NCI-H2107 treated with DMSO at 0.1 percent for 48 hours (cell line): ENCODE measurements at regions not wholly inside any gene's neighbourhood (a gene's known extent, or its start where the extent isn't known, plus 50 kb on each side); places are given as distances from the start of the nearest gene placed in this dataset.

ENCODE experiments used
- DNase-seq: peaks from one replicate; lab custom pipeline; 2025; ENCODE audit not compliant: unreplicated experiment; lab: John Stamatoyannopoulos, UW

DNA sequence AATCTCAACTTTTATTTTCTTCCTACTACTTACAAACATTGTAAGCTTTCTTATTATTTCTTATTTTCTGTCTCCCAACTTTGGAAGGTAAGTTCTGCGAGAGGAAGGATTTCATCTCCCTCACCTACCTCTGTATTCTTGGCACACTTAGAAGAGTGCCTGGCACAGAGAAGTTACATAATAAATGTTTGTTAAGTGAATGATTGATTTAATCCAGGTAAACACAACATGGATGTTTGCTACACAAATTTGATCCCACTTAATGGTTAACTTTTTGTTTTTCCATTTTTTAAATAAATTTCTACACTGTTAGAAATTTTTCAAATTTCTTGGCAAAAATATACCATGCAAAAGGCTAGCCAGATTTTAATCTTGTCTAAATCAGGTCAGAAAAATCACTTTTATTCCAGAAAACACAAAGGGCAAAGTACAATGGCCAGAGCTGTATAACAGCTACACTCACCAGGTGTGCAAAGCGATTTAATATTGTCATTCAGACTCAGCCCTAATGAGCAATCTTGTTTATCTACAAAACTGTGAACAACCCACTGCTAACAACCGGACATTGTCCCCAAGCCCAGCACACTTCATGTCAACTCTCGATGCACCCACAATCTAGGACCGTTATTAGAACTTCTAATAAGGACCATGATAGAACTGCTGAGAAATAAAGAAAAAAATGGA, 222.1 kb upstream of the EEA1 start:
- no peak for DNase-seq

DNA sequence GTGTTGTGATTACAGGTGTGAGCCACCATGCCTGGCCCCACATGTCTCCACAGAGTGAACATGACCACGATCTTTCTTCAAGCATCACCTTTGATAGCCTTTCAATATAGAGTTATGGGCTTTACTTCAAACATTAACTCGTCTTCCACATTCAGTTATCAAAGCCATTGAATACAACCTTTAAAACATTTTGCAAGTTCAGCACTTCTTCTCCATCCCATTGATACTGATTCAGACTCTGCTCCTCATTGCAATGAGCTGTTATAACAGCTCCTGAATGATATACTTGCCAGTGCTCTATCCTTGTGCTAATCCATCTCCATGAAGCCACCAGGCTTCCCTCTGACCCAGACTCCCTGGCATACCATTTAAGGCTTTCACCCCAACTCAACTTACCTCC, 223.5 kb upstream of the EEA1 start:
- DNase-seq = no peak

DNA sequence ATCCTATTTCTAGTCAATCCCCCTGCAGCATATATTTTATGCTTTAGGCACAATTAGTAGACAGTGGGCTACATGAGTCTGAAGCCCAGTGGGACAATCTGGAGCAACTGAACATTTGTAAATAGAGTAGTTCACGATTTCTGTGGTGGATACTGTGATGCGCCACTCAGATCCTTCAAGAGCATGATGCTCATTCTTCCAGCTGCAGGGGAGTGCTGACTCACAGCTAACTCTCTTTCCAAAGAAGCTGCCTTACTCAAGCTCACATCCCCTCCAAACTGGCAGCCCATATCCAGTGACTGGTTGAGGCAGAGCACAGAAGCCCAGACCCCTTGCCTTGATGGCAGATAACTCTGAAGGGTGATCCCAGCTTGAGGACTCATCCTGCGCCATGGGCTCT, 224.2 kb upstream of the EEA1 start:
- no peak for DNase-seq

DNA sequence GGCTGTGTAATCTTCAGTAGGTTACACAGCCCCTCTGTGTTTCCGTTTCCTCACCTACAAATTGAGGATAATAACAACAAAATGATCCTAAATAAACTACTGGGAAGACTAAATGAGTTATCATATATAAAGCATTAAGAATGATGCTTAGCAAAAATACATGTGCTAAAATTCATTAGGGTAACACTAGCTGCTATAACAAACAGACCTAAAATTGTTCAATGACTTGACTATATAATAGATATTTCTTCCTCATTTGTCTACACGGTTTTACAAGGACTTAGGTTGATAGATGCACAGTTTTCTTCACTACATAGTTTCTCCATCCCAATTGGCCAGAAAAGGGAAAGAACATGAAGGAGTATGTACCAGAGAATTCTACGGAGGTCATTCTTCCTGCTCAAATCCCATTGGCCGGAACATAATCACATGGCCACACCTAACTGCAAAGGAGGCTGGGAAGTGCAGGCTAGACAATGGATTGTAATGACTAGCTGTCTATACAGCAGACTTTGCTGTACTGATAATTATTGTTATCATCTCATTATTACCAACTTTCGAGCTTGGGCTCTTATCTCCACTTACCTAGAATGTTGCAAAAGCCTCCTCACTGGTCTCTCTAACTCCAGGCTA, 223.5 kb upstream of the NUDT4 start:
- no peak for DNase-seq

DNA sequence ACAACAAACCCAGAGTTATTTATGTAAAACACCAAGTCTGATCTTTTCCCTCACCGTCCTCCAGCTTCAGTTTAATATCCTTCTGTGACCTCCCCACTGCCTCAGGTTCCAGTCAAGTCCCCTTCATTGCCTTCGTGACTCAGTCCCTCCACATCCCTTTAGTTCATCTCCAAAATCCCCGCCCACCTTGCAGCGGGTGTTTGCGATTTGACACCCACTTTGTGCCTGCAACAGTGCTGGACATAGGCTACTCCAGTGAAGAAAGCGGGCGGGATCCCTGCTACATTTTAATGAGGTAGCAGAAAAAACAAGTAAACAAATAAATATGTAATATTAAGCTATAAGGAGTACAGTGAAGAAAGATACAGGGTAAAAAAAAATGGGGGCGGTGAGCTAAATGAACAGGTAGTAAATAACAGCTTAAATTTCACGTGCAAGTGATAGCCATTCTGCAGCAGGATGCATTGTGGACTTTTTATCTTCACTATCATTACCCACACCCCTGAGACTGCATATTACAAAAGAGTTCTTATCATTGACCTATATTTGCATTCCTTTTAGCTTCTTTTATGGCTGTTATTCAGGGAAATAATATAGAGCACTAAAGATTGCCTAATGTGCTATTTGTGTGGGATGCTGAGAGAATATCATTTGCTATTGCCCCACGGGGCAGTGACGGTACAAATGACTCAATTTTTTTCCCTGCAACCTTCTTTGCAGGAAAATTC, 222.8 kb upstream of the NUDT4 start:
- DNase-seq = peak; percentile 27

DNA sequence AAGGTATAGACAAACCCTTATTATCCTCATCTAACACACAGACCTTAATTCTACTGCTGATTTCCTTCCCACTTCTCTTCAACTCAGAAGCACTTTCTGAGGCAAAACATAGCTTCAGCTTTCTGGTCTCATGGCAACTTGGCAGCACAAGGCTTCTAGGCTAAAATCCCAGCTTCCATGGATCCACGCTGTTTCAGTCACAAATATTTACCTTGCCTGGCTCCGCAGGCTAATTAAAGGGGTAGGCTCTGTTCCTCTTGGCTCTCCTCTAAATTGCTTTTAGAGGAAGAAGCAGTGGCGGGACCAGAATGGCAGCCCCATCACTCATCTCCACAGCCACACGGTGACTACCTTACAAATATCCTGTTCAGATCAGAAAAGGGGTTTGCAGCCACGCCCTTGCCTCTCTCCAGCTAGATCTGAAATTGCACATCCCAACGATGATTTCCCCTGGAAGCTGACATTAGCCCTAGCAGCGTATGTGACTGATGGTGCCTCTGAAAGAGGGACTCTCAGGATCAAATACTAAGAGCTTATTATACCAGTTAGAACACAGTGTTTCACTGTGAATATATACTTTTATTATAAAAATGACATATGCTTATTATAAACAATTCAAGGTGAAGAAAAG, 221.5 kb upstream of the NUDT4 start:
- DNase-seq = peak; percentile 61

DNA sequence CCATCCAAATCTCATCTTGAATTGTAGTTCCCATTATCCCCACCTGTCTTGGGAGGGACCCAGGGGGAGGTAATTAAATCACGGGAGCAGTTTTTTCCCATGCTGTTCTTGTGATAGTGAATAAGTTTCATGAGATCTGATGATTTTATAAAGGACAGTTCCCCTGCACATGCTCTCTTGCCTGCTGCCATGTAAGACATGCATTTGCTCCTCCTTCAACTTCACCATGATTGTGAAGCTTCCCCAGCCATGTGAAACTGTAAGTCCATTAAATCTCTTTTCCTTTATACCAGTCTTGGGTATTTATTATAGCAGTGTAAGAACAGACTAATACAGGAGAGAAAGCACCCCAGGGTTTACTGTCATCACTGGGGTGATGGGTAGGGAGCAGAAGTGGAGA, 220.4 kb upstream of the NUDT4 start:
- DNase-seq = no peak

DNA sequence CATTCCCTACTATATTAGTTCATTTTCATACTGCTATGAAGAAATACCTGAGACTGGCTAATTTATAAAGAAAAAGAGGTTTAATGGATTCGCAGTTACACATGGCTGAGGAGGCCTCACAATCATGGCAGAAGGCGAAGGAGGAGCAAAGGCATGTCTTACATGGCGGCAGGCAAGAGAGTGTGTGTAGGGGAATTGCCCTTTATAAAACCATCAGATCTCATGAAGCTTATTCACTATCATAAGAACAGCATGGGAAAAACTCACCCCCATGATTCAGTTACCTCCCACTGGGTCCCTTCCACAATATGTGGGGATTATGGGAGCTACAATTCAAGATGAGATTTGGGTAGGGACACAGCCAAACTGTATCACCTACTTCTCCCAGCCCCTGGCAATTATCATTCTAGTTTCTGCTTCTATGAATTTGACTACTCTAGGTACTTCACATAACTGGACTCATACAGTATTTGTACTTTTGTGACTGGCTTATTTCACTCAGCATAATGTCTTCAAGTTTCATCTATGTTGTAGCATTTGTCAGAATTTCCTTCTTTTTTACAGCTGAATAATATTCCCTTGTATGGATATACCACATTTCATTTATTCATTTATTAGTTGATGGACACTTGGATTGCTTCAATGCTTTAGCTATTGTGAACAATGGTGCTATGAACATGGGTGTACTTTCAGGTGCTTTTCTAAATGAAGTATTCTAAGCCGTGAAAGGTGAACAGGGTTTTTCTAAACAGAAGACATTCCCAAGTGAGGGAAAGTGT, 219.5 kb upstream of the NUDT4 start:
- no peak for DNase-seq

DNA sequence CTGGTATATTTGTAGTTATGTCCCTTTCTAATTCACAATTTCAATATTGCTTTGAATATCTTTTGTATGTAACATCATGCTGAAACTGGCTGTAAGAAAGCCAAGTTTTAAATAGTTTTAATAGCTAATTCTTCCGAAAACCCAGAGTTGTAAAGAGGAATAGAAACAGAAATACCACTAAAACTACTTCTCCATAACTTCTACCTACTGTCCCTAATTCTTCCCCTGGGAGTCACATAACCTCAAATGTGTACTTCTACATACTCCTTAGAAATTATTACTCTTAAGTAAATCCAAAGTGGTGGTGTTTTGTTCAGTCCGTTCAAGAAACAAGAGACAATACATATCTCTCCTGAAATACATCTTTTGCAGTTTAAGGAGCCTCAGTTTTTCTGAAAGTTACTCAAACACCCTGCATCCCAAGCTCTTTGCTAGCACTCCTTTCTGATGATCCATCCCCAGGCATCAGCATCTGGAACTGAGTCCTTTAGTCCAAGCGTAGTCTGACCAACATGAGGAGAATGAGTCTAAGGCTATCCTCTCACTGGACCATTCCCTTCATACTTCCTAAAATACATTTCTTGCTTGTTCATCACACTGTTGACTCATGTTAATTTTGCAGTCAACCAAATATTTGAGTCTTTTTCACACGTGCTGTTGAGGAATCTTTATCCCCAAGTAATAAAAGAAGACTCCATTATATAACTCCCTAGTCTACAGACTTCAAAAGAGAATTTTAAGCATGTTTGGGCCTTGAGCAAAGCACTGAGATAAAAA, 214.3 kb upstream of the NUDT4 start:
- no peak for DNase-seq

DNA sequence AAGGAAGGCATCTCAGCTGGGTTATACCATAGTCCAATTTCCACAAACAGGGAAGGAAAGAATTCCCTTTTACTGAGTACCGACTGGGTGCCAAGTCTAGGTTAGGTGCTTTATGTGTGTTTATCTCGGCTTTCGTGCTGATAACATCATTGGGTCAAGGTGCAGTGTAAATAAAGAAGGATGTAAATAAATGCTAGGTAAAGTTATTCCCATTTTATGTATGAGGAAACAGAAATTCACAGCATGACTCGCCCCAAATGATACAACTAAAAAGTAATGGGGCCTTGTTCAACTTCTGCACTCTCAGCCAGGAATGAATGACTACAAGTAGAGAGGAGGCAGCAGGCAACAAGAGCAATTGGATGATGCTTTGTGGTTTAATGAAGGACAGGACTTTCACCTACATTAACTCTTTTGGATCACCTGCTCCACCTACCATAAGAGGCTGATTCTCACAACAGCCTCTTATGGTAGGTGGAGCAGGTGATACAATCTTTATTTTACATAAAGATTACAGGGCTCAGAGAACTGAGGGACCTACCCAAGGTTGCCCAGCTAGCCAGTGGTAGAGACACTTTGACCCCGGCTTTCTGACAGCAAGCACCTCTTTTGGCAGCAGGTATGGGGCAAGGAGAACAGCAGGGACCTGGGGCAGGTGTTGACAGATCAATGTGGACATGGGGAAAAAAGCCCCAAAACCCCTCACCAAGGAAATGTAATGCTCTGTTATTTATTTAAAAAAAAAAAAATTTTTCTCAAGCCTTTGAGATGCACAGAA, 213.4 kb upstream of the NUDT4 start:
- peak; percentile 63 for DNase-seq

DNA sequence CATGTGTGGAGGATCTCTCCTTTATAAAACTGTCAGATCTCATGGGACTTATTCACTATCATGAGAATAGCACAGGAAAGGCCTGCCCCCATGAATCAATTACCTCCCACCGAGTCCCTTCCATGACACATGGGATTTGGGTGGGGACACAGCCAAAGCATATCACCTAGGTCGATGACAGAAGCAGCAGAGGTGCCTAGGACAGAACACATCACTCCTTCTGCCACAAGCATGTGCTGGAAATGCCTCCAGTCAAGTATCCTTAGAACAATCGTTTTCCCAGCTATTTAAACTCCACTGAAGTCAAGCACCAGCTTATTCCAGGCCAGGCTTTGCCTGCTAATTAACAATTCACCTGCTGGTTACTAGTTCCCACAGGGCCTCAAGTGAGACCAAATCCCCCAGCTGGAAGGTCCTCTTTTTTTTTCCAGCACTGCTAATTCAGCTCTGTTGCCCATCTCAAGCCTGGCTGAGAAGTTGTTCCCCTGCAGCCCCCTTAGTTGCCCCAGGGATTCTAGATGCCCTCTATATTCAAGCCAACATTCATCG, 212.3 kb upstream of the NUDT4 start:
- DNase-seq = peak; percentile 21

DNA sequence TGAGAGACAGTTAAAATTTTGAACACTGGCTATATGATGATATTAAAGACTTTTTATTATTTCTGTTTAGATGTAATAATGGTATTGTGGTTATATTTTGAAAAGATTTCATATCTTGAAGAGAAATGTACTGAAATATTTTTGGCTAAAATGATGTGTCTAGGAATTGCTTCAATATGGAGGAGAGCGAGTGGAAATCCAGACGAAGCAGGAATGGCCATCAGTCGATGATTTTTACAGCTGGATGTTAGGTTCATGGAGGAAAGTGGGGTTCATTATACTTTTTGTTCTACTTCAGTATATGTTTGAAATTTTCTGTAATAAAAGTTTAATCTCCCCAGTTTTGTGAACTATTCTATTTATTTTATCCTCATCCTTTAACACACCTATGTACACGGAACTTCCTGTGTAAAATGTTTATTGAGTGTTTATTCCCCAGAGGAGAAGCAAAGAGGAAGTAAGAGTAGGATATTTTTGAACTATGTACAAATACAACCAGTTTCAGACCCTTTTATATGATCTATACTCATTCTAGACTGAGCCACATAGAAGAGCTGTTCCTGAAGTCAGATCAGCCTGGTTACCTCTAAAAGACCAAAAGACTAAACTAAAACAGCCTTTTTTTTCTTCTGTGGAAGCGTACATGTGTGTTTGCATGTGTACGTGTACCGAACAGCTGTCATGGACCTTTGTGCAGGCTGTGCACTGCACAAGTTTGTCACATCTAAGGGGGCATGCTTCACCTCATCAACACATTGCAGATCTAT, 211.0 kb upstream of the NUDT4 start:
- DNase-seq = no peak

DNA sequence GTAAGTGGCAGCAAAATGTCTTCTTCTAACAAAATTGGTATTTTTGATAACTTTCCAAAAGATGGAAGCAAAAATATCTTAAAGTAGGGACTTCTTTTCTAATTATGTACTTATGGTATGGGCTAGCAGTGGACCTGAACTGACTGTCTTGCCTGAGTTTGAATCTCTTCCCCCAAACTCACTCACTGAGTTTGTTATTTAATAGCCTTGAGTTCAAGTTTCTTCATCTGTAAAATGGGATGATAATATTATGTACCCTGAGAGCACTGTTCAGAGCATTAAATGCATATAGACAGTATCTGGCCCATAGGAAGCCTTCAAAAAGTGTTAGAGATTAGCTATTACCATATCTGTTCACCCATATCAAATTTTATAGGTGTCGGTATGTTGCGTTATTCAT, 210.4 kb upstream of the NUDT4 start:
- no peak for DNase-seq

DNA sequence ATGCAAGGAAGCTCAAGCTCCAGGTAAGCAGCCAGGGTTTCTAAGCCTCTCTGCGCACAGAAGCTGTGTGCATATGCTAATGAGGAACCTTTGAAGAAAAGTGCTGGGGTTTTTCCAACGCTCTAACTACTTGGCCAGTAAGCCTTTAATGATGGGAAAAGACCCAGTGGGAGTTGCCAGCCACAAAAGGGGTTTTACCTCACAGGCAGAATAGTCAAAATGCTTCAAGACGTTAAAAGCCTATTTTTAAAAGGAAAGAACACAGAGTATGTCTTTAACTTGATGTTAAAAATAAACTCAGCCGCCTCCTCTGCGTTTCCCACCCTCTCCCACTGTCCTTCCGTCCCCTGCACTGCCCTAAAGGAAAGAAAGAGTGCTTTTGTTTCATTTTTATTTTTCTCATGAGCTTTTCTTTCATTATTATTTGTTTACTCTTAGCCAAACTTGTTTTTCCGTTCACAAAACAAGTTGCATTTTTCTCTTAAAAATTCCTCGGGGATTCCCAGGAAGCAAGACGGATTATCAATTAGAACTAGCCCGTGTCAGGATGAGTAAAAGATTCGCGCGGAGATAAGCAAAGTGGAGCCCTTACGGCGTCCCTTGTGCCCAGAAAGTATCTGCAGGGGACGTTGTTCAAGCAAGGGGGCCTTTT, 209.8 kb upstream of the NUDT4 start:
- no peak for DNase-seq

DNA sequence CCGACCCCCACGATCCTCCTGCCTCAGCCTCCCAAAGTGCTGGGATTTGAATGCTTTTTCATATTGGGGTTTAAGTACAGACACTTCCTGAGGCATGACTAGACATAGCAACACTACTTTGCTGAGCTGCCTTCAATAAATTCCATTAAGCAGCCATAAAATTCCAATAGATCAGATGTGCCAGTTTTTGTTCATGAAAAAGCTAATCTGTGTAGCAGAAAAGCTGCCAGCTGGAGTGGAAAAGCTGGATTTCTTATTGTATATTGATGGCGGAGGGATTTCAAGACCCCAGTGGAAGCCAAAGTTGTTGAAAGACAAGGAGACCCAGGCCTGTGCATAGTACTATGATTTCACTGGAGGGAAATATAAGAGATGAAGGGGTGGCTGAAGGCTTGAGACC, 209.0 kb upstream of the NUDT4 start:
- no peak for DNase-seq

DNA sequence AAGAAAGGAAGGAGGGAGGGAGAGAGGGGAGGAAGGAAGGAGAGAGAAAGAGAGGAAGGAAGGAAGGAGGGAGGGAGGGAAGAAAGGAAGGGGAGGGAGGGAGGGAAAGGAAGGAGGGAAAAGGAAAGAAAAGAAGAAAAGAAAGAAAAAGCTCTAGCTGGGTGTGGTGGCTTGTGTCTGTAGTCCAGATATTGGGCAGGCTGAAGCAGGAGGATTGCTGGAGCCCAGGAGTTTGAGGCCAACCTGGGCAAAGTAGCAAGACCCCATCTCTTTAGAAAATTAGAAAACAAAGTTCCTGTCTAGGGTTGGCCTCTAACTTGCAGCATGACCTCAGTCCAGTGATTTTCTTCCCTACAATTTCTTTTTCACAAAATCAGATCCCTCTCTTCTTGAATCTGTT, 208.2 kb upstream of the NUDT4 start:
- DNase-seq = no peak

DNA sequence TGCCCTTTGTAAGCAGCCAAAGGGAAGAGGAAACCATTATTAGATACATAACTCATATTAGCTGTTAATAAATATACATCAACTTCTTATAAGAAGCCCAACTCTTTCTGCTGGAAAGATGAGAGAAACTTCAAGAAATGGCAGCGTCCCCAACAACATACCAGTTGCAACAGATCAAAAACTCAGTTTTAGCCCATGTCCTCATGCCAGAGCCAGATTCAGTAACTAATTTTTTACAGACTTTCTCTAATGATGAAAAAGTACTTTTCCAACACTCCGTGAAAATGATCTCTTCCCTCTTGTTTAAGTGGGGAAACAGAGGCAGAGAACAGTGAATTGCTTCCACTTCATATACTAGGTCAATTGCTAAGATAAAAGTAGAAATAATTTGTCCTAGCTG, 206.8 kb upstream of the NUDT4 start:
- DNase-seq = no peak
